GOT3 (cell line): ENCODE measurements at regions not wholly inside any gene's neighbourhood (a gene's known extent, or its start where the extent isn't known, plus 50 kb on each side); places are given as distances from the start of the nearest gene placed in this dataset.
"Not testable (repeated sequence)": the region's sequence is repeated elsewhere in the genome, so short reads cannot be mapped to it uniquely, and the experiment has no call there.

Source experiments
- DNase-seq: peaks from one replicate; lab custom pipeline; 2025; ENCODE audit warnings: mixed read lengths; lab: John Stamatoyannopoulos, UW

- no peak for DNase-seq
These were observed 164.0 kb downstream of the ASMT start for GRCh38 chrX:1778817-1779216.

DNA sequence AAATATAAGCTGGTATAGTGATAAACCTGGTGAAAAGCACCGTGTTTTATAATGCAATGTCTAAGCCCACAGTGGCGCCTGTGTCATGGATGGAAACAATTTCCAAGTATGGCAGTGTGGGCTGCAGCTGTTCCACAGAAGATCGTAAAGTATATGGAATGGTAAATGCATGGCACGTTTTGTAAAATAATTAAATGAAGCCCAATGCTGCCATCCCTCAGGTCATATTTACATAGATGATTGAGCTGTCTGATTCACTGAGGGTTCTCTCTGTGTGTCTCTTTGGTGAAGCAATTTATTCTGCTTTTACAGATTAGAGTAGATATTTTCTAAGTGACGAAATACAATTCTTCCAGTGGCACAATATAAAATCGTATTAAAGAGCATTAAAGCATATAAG is 164.8 kb downstream of the ASMT start:
- DNase-seq: no peak

- no peak for DNase-seq
These were observed 166.9 kb downstream of the ASMT start for GRCh38 chrX:1781766-1782165.

DNA sequence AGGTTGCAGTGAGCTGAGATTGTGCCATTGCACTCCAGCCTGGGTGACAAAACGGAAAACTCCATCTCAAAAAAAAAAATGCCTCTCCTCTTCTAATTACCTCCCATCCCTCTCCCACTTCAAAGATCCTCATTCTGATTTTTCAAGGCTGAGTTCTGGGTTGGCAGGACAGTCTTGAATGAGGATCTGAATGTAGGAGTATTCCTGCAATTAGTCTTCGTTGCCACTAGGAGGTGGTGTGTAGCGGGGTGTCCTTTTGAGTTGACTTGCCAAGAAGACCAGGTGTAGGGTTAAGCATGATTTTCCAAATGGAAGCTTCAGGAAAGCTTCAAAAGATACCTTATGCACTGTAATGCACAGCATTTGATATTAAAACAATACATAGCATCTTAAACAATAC is 169.9 kb downstream of the ASMT start:
- DNase-seq: no peak

DNA sequence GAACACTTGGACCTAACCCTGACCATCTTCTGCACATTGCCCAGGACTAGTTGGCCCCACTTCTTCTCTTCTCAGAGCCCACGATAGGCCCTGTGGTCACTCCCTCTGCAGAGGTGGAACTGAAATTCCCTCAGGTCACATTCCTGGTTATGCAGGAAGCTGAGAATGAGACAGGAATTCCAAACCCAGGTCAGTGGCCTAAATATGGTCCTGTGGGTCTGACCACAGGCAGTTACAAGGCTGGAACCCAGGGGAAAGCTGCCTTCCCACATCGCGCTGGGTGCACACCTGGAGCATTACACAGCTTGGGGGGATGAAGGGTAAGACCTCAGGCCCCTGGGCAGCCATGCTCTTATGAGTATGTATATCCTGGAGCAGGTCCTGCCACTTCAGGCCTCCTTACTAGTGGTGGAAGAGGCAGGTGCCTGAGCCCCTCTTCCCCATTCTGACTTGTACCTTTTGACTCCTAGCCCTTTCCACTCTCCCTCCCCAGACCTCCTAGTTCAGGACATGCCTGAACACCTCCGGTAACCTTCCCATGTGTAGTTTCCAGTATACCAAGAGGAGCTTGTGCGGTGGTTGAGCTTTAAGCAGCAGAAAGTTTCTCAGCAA is 173.5 kb downstream of the ASMT start:
- no peak for DNase-seq

DNA sequence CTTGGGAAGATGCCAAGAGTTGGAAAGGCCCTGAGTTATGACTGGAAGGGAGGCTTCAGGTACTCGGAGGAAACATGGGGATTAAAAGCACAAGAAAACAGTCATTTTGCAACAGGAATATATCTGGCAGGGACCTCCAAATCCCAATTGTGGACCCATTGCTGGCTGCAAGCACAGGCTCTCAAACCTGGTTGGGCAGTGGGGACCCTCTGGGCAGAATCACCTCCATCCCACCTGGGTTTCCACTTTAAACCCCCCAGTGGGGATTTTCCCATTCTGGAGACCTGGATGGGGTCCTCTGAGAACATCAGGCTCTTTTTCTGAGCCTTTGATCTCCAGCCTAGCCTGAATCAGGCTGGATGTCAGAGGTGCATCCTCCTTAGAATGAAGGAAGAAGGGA is 177.8 kb downstream of the ASMT start:
- DNase-seq: no peak

GRCh38 chrX:1794586-1794985 is 179.7 kb downstream of the ASMT start:
- DNase-seq: no peak

- DNase-seq: no peak
These were observed 188.1 kb downstream of the ASMT start for GRCh38 chrX:1802912-1803311.

GRCh38 chrX:1803741-1804140 is 188.9 kb downstream of the ASMT start:
- DNase-seq: no peak

GRCh38 chrX:1807301-1807731 is 192.5 kb downstream of the ASMT start:
- no peak for DNase-seq

- DNase-seq: no peak
These were observed 194.7 kb downstream of the ASMT start for GRCh38 chrX:1809581-1809980.

DNA sequence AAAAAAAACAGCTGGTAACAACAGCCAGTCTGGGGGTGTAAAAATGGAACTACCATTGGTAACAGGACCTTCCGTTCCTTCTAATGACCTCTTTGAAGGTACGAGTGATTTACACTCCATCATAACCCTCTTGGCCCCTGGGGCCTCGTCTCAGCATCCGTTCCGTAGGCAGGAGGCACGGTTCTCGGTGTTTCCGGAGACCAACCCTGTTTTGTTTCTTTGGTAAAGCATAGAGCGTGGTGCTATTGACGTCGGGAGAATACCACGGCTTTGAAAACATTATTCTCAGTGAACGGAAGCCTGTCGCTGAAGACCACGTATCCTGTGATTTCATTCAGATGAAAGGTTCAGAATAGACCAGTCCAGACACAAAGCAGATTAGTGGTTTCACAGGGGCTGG is 198.9 kb downstream of the ASMT start:
- DNase-seq: no peak

DNA sequence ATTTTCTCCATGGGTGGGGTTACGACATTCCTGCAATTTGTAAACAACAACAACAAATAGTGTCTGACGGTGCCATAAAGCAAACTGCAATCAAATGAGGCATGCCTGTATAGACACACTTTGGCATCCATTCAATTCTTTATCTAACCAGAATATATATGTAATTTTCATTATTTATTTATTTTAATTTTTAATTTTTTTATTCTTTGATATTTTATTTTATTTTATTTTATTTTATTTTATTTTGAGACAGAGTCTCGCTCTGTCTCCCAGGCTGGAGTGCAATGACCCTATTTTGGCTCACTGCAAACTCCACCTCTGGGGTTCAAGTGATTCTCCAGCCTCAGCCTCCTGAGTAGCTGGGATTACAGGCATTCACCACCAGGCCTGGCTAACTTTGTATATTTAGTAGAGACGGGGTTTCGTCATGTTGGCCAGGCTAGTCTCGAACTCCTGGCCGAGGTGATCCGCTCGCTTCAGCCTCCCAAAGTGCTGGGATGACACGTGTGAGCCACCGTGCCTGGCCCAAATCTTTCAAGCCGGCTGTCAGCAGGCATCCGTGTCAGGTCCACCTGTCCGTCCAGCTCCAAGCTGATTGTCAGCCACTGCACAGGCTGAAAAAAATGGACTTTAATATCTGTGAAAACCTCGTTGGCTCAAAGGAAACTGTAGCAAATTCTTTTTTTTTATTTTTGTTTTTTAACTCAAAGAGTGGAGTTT is 200.8 kb downstream of the ASMT start:
- no peak for DNase-seq

- DNase-seq: not testable (repeated sequence)
These were observed 201.6 kb downstream of the ASMT start for GRCh38 chrX:1816387-1816982.

- DNase-seq: no peak
These were observed 207.0 kb downstream of the ASMT start for GRCh38 chrX:1821846-1822245.

GRCh38 chrX:1824855-1825254 is 210.0 kb downstream of the ASMT start:
- no peak for DNase-seq

DNA sequence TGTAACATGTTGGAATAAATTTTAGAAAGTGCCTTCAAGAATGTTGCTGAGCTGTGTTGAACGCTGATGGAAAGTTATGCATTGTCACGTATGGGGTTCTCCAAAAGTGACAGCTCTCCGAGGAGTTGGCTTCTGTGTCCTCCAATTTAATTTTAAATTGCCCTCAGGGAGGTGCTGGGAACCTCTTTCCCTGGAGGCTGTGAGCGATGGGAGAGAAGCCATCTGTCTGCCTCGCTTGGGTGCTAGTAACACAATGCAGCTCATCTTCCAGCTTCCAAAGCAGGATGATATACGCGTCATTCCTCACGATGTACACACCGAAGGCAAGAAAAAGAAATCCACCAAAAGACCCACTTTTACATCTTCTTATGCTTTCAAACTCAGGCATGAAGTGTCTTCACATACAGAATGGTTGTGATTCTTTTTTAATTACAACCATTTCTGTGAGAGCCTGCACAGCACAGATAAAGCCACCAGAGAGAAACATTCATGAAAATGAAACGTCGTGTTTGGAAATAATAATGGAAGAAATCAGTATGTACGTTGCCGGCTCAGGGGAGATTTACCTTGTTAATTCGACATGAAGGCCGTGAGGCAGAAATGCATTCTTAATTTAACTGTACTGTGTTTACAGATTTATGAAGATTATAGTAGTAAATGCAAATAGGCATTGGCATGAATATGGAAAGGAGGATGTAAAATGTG is 218.9 kb downstream of the ASMT start:
- no peak for DNase-seq

GRCh38 chrX:1835056-1835455 is 220.2 kb downstream of the ASMT start:
- no peak for DNase-seq

DNA sequence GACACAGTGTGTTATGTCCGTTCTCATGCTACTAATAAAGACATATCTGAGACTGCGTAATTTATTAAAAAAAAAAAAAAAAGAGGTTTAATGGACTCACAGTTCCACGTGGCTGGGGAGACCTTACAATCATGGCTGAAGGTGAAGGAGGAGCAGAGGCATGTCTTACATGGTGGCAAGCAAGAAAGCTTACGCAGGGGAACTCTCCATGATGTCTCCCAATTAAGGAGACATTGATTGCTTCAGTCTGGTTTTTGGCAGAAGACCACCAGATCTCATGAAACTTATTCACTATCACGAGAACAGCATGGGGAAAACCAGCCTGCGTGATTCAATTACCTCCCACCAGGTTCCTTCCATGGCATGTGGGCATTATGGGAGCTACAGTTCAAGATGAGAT is 221.8 kb downstream of the ASMT start:
- no peak for DNase-seq

DNA sequence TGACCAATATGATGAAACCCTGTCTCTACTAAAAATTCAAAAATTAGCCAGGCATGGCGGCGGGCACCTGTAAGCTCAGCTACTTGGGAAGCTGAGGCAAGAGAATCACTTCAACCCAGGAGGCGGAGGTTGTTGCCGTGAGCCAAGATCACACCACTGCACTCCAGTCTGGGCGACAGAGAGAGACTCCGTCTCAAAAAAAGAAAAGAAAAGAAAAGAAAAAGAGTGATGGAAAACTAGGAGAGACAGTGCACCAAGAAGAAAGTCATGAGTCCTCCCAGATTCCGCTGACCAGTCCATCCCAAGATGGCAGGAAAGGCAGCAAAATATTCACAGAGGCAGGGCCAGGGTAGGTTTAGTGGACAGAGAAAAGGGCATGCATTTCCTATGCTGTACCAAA is 226.9 kb downstream of the ASMT start:
- no peak for DNase-seq

DNA sequence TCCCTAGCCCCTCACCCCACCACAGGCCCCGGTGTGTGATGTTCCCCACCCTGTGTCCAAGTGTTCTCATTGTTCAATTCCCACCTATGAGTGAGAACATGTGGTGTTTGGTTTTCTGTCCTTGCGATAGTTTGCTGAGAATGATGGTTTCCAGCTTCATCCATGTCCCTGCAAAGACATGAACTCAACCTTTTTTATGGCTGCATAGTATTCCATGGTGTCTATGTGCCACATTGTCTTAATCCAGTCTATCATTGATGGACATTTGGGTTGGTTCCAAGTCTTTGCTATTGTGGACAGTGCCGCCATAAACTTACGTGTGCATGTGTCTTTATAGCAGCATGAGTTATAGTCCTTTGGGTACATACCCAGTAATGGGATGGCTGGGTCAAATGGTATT is 232.1 kb downstream of the ASMT start:
- not testable (repeated sequence) for DNase-seq

DNA sequence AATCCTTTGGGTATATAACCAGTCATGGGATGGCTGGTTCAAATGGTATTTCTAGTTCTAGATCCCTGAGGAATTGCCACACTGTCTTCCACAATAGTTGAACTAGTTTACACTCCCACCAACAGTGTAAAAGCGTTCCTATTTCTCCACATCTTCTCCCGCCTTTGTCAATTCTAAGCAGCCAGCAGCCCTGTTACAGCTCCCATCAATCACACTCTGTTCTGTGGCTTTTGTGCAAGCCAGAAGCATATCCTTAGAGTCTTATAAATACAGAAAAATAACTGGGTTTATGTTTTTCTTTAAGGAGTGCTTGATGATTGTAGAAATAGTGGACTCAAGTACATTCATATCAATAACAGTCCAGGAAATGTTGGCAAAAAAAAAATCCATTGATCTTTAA is 232.9 kb downstream of the ASMT start:
- not testable (repeated sequence) for DNase-seq

DNA sequence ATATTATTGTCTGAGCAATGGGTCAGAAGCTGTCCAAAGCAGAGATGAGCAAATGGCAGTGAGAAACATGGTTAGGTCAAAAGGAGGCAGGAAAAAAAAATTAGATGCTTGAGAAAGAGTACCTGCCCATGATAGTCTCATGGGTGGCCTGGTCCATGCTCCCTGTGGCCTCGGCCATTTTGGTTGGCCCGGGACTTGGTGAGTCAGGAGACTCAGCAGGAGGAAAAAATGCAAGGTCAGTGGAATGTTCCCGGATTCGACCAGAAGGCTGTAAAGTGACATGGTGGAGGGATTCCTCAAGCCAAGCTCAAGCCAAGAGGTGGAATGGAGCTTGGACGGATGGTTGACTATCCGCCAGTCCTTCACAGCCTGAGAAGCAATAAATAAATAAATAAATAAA is 236.7 kb downstream of the ASMT start:
- no peak for DNase-seq
